HEK293 (cell line): ENCODE measurements at regions not wholly inside any gene's neighbourhood (a gene's known extent, or its start where the extent isn't known, plus 50 kb on each side); places are given as distances from the start of the nearest gene placed in this dataset.

Experiments used
- CTCF ChIA-PET: fragments of 350-600 bp; formaldehyde crosslinking; extraction: SDS; loops from one replicate; lab custom pipeline; 2021; ENCODE audit warnings: antibody characterized with exemption; lab: Yijun Ruan, JAX
- POLR2A ChIA-PET: fragments of 300-600 bp; formaldehyde crosslinking; extraction: SDS; loops from one replicate; lab custom pipeline; 2020; ENCODE audit warnings: antibody characterized with exemption, inconsistent platforms; lab: Yijun Ruan, JAX
- H3K27ac ChIP-seq: fragments of 200-500 bp; sonication (Bioruptor generic); 2 replicates; pipeline ENCODE4 v1.5.1; 2014; ENCODE audit warnings: low read depth, low read length, control low read depth, inconsistent platforms; ENCODE audit errors: extremely low read depth
- H3K36me3 ChIP-seq, 2 experiments: fragments of 200-500 bp in 1 of 2; sonication (Bioruptor generic) in 1 of 2; 1 replicate in 1 of 2; 2 replicates in 1 of 2; pipeline ENCODE4 v1.5.1; 2014 to 2017; ENCODE audit warnings: inconsistent platforms in 2 of 2, low read length in 2 of 2; ENCODE audit not compliant: control insufficient read depth in 2 of 2, insufficient read depth in 1 of 2
- H3K4me1 ChIP-seq: fragments of 200-500 bp; sonication (Bioruptor generic); 2 replicates; pipeline ENCODE4 v1.5.1; 2014; ENCODE audit warnings: mild to moderate bottlenecking, low read length, inconsistent platforms; ENCODE audit not compliant: control insufficient read depth, insufficient read depth
- H3K4me3 ChIP-seq: 2 replicates; pipeline ENCODE4 v1.5.1; 2011; ENCODE audit warnings: low read depth, mild to moderate bottlenecking, control low read depth, low read length, moderate library complexity
- H3K9me3 ChIP-seq: fragments of 200-500 bp; sonication (Bioruptor generic); 2 replicates; pipeline ENCODE4 v1.5.1; 2014; ENCODE audit warnings: low read depth, low read length, inconsistent platforms; ENCODE audit not compliant: control insufficient read depth, insufficient read depth
- CTCF ChIP-seq: fragments of 450-650 bp; formaldehyde crosslinking; IDR thresholded peaks from 2 replicates; pipeline ENCODE4 v1.5.1; 2016; ENCODE audit warnings: missing biosample characterization, missing genetic modification characterization
- GLIS1 ChIP-seq: fragments of 450-650 bp; formaldehyde crosslinking; IDR thresholded peaks from 2 replicates; pipeline ENCODE4 v1.5.1; 2016; ENCODE audit warnings: missing biosample characterization, missing genetic modification characterization
- KLF10 ChIP-seq: fragments of 450-650 bp; IDR thresholded peaks from 2 replicates; pipeline ENCODE4 v1.5.1; 2018; ENCODE audit warnings: missing biosample characterization, mild to moderate bottlenecking, missing genetic modification characterization
- KLF16 ChIP-seq: fragments of 450-650 bp; formaldehyde crosslinking; IDR thresholded peaks from 2 replicates; pipeline ENCODE4 v1.5.1; 2017; ENCODE audit warnings: missing biosample characterization, missing genetic modification characterization
- MZF1 ChIP-seq: fragments of 450-650 bp; formaldehyde crosslinking; IDR thresholded peaks from 2 replicates; pipeline ENCODE4 v1.5.1; 2017; ENCODE audit warnings: missing biosample characterization, missing genetic modification characterization, borderline replicate concordance
- PRDM4 ChIP-seq: fragments of 450-650 bp; formaldehyde crosslinking; IDR thresholded peaks from 2 replicates; pipeline ENCODE4 v1.5.1; 2017; ENCODE audit warnings: missing biosample characterization, missing genetic modification characterization
- TRIM28 ChIP-seq: IDR thresholded peaks from 2 replicates; pipeline ENCODE4 v1.6.1; 2011; ENCODE audit warnings: low read length, control low read depth, borderline replicate concordance
- YY2 ChIP-seq: fragments of 450-650 bp; formaldehyde crosslinking; IDR thresholded peaks from 2 replicates; pipeline ENCODE4 v1.5.1; 2016; ENCODE audit warnings: missing biosample characterization, missing genetic modification characterization
- ZBTB10 ChIP-seq: fragments of 450-650 bp; formaldehyde crosslinking; IDR thresholded peaks from 2 replicates; pipeline ENCODE4 v1.5.1; 2016; ENCODE audit warnings: missing biosample characterization, missing genetic modification characterization
- ZEB2 ChIP-seq: fragments of 450-650 bp; formaldehyde crosslinking; IDR thresholded peaks from 2 replicates; pipeline ENCODE4 v1.5.1; 2016; ENCODE audit warnings: missing biosample characterization, missing genetic modification characterization
- ZFP41 ChIP-seq: fragments of 450-650 bp; formaldehyde crosslinking; IDR thresholded peaks from 2 replicates; pipeline ENCODE4 v1.5.1; 2016; ENCODE audit warnings: missing biosample characterization, missing genetic modification characterization, borderline replicate concordance
- ZNF169 ChIP-seq: fragments of 450-650 bp; formaldehyde crosslinking; IDR thresholded peaks from 2 replicates; pipeline ENCODE4 v1.5.1; 2016; ENCODE audit warnings: missing biosample characterization, missing genetic modification characterization
- ZNF24 ChIP-seq: fragments of 450-650 bp; formaldehyde crosslinking; IDR thresholded peaks from 2 replicates; pipeline ENCODE4 v1.5.1; 2016; ENCODE audit warnings: missing biosample characterization, missing genetic modification characterization
- ZNF274 ChIP-seq, 2 experiments: fragments of 200-500 bp in 1 of 2; fragments of 450-650 bp in 1 of 2; sonication (Bioruptor generic) in 1 of 2; formaldehyde crosslinking in 1 of 2; IDR thresholded peaks; 2 replicates each; pipeline versions ENCODE4 v1.5.1 to v1.6.1; 2014 to 2016; ENCODE audit warnings: borderline replicate concordance in 1 of 2, inconsistent platforms in 1 of 2, low read length in 1 of 2, missing biosample characterization in 1 of 2, missing genetic modification characterization in 1 of 2
- ZNF518A ChIP-seq: fragments of 450-650 bp; formaldehyde crosslinking; conservative IDR thresholded peaks from 2 replicates; pipeline ENCODE4 v1.5.1; 2016; ENCODE audit warnings: low read depth, missing biosample characterization, missing genetic modification characterization
- ZNF585B ChIP-seq: fragments of 450-650 bp; formaldehyde crosslinking; IDR thresholded peaks from 2 replicates; pipeline ENCODE4 v1.5.1; 2016; ENCODE audit warnings: missing biosample characterization, missing genetic modification characterization
- ZNF610 ChIP-seq: fragments of 450-650 bp; formaldehyde crosslinking; IDR thresholded peaks from 2 replicates; pipeline ENCODE4 v1.5.1; 2016; ENCODE audit warnings: missing biosample characterization, missing genetic modification characterization, borderline replicate concordance
- ZNF654 ChIP-seq: fragments of 450-650 bp; formaldehyde crosslinking; IDR thresholded peaks from 2 replicates; pipeline ENCODE4 v1.5.1; 2016; ENCODE audit warnings: low read depth, missing biosample characterization, missing genetic modification characterization
- ZNF677 ChIP-seq: fragments of 450-650 bp; IDR thresholded peaks from 2 replicates; pipeline ENCODE4 v1.5.0; 2018; ENCODE audit warnings: missing biosample characterization, mild to moderate bottlenecking, missing genetic modification characterization, moderate library complexity
- ZNF777 ChIP-seq: fragments of 450-650 bp; formaldehyde crosslinking; IDR thresholded peaks from 2 replicates; pipeline ENCODE4 v1.5.1; 2017; ENCODE audit warnings: missing biosample characterization, missing genetic modification characterization, borderline replicate concordance

GRCh38 chr1:58430421-58431275 lies 115.9 kb downstream of the OMA1 start:
- no peak for TF ChIP-seq CTCF (tag by site-specific recombination)
- no peak for TF ChIP-seq ZNF777 (tag by site-specific recombination)
- no peak for TF ChIP-seq ZBTB10 (tag by site-specific recombination)
- no peak for TF ChIP-seq KLF16 (tag by site-specific recombination)
- TF ChIP-seq ZNF585B: no peak
- TF ChIP-seq ZNF610 (tag by site-specific recombination): no peak
- no peak for TF ChIP-seq ZNF654 (tag by site-specific recombination)
- TF ChIP-seq ZNF169 (tag by site-specific recombination): no peak
- no peak for TF ChIP-seq ZNF677 (tag by site-specific recombination)
- no peak for TF ChIP-seq ZEB2 (tag by site-specific recombination)
- TF ChIP-seq MZF1 (tag by site-specific recombination): no peak
- TF ChIP-seq PRDM4: no peak
- TF ChIP-seq GLIS1: no peak
- TF ChIP-seq ZNF518A (tag by site-specific recombination): no peak
- no peak for TF ChIP-seq TRIM28
- no peak for TF ChIP-seq ZNF24
- no peak for TF ChIP-seq ZFP41
- TF ChIP-seq KLF10: no peak
- TF ChIP-seq YY2 (tag by site-specific recombination): no peak
- TF ChIP-seq ZNF274 (IDR thresholded peaks at IDR 0.05; ENCODE audit: low read length): no peak
- TF ChIP-seq ZNF274 (tag by site-specific recombination; IDR thresholded peaks at IDR 0.05; ENCODE audit: borderline replicate concordance): no peak
- TF ChIP-seq, all 188 proteins: peak for 0
- CTCF ChIA-PET: no interaction called here
- Histone ChIP-seq H3K9me3 (no peaks in the 10 kb centered on the region), H3K4me1 (no peaks in the 10 kb centered on the region), H3K4me3 (no peak overlapping the region), H3K36me3 (no peaks in the 10 kb centered on the region), H3K27ac (no peak overlapping the region)
- POLR2A ChIA-PET: no interaction called here
